T-helper 2 cell (primary cell): ENCODE measurements at regions not wholly inside any gene's neighbourhood (a gene's known extent, or its start where the extent isn't known, plus 50 kb on each side); places are given as distances from the start of the nearest gene placed in this dataset.
"Not testable (repeated sequence)": the region's sequence is repeated elsewhere in the genome, so short reads cannot be mapped to it uniquely, and the experiment has no call there.

Experiments used
- DNase-seq, 5 experiments: peaks; one replicate each; pipeline versions ENCODE4 v3.0.0 to v3.0.0-alpha.2; 2012 to 2022

- DNase-seq, result no peak
Observed at GRCh38 chr2:221752781-221753180, 180.7 kb upstream of the EPHA4 start.

DNA sequence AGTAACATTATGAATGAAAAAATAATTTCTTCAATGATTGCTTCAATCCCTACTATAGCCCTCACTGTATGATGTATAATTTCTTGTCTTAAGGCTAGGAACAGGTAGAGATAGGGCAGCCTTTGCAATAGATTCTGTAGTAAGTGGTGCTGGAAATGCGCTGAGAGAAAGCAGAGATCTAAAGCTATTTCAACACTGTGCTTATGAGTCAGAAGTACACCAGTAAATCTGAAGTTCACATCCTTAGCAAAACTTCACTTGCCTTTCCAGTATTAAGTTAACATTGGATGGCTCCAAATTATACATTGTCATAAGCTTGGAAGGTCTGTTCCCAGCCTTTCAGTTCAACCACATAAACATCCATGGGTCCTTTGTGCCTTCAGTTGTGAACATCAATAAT, 178.2 kb upstream of the EPHA4 start:
- DNase-seq, result no peak

DNA sequence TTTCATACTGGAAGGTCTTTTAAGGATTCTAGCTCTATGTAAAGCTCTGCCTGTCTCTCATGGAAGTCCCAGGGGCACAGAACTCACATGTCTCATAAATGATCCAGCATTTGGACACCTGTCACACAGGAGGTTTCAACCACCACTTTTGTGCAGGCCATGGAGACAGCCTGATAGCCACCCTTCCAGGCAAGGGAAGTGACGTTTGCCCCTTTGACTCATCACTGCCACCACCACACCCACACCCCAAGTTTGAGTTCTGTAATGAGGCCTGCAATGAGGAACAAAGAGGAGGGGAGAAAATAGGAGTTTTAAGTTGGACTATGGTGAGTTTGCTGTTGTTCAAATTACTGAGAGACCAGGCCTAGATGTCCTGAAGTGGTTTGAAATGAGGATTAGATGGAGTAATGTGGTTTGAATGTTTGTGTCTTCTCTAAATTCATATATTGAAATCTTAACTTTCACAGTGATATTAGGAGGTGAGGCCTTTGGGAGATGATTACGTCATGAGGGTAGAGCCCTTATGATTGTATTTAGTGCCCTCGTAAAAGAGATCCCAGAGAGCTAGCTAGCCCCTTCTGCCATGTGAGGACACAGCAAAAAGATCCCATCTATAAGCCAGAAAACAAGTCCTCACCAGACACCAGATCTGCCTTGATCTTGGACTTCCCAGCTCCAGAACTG, 175.3 kb upstream of the EPHA4 start:
- DNase-seq, result no peak

- no peak for DNase-seq
Observed at GRCh38 chr2:221741496-221742211, 169.6 kb upstream of the EPHA4 start.

DNA sequence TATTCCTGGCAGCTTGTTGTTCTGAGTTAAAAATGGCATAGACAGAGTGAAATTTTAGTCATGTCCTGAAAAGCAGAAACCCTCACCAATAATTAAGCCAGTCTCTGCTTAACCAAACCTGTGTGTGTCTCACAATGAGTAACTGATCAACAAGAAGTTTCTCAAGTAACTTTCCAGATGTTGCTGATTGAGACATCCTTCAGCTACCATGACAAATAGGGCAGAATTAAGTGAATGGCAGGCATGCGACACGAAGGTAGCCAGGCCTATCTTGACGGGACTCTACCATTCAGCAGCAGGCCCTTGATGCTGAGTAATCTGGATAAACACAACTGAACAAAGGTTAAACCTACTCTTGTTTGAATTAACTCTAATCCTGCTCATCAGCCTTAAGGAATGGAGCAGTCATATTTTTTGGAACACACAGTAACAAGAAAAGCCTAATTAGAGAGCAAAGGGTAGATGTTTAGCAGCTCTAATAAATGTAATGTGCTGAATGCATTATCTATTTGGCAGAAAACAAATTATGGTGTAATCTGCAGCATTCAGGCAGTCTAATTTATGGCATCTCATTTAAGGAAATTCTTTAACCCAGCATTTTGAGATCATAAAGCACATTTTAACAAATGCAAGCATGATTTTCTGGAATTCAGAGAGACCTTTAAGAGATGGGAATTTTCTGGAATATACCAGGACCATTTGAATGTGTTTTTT, 159.5 kb upstream of the EPHA4 start:
- no peak for DNase-seq

DNA sequence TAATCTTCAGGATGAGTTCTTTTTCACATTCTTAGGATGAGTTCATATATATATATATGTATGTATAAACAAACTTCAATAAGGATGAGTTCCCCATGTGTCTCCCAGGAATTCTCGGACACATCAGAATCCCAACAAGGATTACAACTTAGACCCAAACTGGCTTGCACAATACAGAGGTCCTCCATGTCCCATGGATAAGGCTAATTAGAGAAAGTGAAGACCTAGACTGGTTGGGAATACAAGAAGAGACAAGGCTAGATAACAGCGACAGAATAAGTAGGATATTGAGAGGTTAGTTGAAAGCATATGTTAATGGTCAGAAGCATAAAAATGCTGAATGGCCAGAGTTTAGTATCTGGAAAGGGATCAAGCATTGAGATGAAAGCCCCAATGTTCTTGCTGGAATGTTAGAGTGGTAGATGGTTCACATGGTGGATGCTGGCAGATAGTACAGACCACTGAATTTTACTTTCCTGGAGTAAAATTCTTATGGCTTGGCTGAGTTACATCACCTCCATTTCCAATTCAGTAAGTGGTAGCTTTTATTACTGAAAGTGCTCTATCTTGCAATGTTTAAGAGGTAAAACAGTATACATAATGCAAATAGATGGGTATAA, 154.9 kb upstream of the EPHA4 start:
- DNase-seq, result no peak

DNA sequence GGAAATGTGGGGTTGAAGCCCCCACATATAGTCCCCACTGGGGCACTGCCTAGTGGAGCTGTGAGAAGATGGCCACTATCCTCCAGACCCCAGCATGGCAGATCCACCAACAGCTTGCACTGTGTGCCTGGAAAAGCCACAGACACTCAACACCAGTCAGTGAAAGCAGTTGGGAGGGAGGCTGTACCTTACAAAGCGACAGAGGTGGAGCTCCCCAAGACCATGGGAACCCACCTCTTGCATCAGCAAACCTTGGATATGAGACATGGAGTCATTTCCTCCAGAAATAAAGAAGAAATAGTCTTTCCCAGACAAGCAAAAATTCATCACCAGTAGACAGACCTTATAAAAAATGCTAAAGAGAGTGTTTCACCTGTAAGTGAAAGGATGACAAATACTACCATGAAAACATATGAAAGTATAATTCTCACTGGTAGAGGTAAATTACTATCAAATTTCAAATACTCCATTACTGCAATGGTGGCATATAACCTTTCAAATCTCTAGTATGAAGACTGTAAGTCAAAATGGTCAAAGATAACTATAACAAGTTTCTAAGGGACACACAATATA, 152.6 kb upstream of the EPHA4 start:
- no peak for DNase-seq

DNA sequence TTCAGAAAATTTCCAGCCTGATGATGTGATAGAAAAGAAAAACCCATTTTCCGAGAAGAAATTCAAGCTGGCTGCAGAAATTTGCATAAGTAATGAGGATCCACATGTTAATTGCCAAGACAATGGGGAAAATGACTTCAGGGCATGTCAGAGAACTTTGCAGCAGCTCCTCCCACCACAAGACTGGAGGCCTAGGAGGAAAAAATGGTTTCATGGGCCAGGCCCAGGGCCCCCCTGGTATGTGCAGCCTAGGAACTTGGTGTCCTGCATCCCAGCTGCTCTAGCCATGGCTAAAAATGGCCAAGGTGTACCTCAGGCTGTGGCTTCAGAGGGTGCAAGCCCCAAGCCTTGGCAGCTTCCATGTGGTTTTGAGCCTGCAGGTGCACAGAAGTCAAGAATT, 152.0 kb upstream of the EPHA4 start:
- DNase-seq, result not testable (repeated sequence)

DNA sequence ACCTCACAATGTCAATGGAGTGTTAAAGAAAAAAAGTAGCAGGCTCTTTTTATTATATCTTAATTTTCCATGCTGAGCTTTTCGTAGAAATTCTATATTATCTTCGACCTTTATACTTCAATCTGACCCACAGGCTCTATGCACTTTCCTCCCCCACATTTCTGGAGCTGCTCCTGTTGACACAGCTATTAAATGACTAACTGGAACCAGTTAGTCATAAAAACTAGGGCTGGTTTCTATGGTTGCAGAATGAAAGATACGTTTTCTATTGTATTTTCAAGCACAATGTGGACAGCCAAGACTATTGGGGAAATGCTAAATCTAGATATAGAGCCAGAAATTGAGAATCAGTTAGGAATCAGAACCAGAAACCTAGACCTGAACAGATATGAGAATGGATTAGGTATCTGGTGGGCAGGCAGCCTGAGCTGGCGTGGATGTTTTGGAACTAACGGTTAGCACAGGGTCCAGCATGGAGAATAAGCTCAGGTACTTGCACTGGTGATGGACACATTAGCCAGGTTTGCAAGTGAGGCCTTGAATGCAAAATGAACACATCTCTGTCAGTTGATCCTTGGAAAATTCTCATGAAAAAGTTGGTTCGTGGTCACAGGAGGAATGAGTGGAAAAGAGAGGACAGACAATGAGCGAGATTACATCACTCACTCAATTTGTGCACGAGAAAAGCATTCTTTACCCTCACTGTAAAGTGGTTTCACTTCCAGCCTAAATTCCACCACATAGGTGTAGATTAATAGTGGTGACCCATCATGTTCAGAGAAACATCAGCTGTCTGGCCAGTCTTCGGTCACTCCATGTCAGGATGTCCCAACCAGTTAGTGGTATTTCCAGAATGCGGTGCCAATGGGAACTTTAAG, 144.6 kb upstream of the EPHA4 start:
- no peak for DNase-seq

DNA sequence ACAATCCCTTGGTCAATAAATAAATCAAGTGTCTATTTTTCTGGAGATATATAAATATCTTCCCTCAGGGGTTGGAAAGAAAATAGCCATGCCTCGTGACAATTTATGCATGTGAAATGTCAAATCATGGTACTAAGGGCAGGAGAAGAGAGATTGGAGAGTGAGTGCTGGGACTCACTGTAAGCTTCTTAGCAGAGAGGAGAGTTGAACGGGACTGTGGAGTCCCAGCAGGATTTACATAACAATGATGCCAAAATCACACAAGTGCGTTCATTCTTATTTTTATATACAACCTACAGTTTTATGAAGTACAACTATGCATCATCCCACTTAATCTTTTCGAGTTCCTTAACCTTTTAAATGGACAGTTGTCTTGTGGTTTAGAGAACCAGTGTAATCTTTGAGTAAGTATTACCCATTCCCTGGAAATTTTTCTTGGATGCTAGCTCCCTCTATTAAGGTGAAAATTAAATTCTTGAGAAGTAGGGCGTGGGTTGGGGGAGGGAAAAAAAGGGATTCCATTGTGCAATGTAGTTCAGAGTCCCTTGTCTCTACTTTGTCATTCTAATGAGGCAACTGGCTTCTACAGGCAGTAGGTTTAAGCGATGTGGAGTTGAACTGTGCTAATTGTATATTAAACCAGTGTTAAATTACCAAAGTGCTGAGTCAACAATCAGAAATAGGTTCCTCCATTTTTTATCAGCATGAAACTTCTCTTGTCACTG, 143.6 kb upstream of the EPHA4 start:
- DNase-seq, result no peak

- no peak for DNase-seq
Observed at GRCh38 chr2:221710744-221711143, 138.6 kb upstream of the EPHA4 start.

DNA sequence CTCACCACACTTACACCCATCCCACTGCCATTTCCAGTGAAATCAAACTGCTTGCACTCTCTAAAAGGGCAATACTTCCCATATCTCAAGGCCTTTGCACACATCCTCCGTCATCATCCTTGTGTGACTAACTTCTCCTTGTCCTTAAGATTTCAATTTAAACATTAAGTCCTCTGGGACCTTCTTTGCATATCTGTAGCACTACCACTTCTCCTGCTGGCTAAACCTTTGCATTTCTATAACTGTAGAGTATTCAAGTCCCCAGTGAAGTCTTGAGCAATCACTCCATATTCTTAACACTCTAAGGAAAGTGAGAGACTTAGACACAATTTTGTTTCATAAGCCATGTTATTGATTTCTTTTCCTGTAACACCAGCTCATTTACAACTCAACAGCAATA, 136.8 kb upstream of the EPHA4 start:
- DNase-seq, result no peak

DNA sequence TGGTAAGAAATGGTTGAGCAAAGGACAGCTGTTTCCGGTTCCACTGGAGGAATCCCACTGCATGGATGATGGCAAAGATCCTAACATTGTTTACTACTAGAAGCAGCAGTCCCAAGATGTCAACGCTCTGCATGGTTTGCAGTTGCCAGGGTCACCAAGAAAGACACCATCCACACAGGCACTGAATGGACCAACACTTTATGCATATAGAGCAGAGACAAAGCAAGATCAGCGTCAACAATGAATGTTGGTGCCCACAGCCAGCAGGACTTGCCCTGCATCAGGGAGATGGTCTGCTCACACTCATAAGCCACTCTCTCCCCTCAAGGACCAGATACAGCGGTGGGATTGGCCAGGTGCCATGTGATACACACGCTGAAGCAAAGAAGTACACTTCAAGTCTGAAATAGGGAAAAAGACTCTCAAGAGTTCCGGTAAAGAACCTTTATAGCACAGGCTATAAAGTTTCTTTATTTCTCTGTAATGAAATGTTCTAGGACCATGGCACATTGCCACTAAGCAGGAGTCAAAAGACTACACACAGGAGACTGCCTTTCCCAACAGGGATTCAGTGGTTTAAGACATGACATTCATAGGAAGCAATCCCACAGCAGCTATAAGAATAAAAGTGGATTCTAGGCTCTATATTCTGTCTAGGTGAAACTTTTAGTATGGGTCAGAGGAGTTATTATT, 133.2 kb upstream of the EPHA4 start:
- DNase-seq, result no peak

DNA sequence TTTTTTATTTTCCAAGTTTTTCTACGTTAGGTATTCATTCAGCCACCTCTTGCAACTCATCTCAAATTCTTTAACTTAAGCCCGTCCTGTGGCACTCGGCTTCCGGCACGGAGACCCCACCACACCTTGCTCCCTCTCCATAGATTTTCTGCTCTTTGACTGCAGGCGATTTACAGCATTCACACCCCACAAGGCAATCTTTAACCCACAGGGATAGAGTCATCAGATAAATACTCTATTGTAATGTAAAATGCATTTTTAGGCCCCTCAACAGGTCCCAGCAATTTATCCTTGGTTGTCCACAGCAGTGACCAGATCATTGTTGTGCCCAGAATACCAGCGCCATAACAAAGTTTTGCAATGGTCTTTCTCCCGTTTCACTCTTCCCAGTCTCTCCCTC, 132.3 kb upstream of the EPHA4 start:
- no peak for DNase-seq

DNA sequence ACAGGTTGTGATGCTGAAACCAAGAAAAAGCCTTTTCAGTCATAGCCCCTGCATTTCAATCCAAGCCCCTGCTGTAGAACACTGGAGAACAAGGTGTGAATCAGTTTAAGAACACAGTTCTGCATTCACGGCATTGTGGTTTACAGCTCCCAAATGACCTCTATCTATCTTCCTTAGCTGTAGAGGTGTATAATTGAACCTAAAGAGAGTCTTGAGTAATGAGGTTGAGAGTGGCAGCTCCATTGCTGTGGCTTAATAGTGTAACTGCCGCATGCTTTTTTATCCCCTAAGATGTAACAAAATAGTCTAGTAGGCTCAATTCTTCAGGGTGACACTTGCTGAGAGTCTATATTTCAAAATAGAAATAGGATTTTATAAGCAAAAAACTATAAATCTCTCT, 121.3 kb upstream of the EPHA4 start:
- no peak for DNase-seq

DNA sequence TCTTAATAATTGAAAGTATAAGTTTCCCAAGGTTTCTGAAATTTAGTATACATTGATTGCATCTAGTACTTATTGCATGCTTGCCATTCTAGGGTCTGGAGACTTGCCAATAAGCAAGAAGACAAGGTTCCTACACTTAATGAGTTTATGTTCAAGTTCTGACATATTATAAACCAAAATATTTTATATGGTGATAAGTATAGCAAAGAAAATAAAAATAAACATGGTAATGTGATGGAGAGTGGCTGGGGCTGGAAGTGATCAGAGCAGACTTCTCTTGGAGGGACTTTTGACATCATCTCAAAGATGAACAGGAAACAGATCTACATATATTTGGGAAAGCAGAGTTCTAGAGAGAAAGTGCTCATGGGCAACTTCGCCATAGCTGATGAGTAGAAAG, 119.5 kb upstream of the EPHA4 start:
- DNase-seq, result no peak

GRCh38 chr2:221689140-221689539, 117.0 kb upstream of the EPHA4 start:
- no peak for DNase-seq

- no peak for DNase-seq
Observed at GRCh38 chr2:221680548-221680947, 108.4 kb upstream of the EPHA4 start.

- no peak for DNase-seq
Observed at GRCh38 chr2:221677688-221678087, 105.6 kb upstream of the EPHA4 start.

DNA sequence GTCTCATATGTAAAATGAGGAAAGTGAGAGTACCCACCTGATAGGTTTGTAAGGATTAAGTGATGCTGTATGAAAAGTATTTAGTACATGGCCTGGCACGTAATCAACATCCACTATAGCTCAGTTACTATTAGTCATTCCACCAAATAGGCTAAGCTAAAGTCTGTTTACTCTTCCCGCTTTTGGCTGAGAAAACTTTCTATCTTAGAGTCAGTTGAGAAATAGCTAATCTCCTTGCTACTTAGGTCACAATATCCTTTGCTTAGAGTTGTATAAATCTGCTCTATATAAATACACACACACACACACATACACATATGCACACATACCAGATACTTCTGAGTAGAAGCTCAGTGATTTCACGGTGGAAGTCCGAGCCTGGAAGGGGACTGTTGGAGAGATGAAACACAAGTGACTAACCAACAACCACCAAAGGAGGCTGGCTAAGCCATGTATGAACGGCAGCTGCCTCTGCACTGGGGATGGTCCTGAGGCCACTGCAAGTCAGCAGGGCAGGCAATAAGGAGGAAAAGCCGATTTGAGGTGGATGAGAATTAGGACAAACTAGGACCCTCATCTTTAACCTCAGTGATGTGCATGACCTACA, 104.6 kb upstream of the EPHA4 start:
- DNase-seq, result no peak
